GM12872 (cell line): ENCODE measurements at regions not wholly inside any gene's neighbourhood (a gene's known extent, or its start where the extent isn't known, plus 50 kb on each side); places are given as distances from the start of the nearest gene placed in this dataset.

Experiments
- TF ChIP-seq, protein P1 (sequence below): IDR thresholded peaks from 3 replicates; pipeline ENCODE4 v1.5.1; 2011; ENCODE audit warnings: low read depth, mild to moderate bottlenecking, low read length, moderate library complexity; ENCODE audit not compliant: insufficient read depth

DNA sequence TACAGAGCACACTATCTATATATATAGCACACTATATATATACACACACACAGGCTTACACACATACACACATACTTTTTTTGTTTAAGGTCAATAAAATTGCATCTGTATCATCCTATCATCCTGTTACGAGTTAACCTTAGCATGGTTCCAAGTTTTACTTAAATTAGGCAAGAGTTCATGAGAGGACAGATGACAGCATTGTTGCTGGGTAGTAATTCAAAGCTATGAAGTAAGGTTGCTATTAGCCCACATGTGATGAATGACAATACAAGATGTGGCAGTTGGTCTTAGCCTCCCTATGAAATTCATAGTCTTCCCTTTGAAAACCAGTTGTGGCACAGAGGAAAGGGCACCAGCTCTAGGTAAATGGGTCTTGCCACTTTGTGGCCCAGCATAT, 438.1 kb downstream of the ACTL7B start:
- TF ChIP-seq, protein P1, sequence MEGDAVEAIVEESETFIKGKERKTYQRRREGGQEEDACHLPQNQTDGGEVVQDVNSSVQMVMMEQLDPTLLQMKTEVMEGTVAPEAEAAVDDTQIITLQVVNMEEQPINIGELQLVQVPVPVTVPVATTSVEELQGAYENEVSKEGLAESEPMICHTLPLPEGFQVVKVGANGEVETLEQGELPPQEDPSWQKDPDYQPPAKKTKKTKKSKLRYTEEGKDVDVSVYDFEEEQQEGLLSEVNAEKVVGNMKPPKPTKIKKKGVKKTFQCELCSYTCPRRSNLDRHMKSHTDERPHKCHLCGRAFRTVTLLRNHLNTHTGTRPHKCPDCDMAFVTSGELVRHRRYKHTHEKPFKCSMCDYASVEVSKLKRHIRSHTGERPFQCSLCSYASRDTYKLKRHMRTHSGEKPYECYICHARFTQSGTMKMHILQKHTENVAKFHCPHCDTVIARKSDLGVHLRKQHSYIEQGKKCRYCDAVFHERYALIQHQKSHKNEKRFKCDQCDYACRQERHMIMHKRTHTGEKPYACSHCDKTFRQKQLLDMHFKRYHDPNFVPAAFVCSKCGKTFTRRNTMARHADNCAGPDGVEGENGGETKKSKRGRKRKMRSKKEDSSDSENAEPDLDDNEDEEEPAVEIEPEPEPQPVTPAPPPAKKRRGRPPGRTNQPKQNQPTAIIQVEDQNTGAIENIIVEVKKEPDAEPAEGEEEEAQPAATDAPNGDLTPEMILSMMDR, result no peak

DNA sequence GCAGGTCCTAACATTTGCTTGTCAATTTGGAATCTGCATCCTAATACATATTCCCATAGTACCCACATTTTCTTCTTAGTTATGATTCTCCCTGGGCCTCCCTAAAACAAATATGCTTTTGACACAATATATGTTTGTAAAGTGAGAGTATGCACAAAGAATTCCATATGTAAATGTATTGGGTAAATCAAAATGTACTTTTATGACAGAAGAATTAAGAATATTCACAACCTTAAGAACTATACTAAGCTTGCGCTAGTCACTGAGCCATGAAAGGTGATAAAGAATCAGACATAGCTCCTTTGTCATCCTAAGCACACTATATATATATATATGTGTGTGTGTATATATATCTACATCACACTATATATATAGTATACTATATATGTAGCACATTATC, 438.5 kb downstream of the ACTL7B start:
- TF ChIP-seq, protein P1, result no peak

DNA sequence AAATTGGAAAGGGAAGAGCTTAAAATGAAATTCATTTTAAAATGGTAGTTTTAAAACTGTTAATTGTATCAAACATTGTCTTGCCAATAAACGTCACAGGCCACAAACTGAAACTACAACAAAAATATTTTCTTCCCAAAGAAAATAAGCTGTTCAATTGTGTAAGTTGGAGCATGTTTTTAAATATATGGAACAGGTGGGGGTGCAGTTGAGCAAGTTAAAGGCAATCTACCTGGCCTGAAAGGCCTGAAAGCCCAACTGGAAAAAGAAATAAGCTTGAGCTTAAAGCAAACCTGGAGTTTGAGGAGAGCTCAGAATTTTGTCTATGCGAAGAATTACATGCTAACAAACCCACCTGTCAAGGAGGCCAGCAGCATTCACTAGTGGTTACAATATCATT, 439.5 kb downstream of the ACTL7B start:
- TF ChIP-seq, protein P1, result no peak

DNA sequence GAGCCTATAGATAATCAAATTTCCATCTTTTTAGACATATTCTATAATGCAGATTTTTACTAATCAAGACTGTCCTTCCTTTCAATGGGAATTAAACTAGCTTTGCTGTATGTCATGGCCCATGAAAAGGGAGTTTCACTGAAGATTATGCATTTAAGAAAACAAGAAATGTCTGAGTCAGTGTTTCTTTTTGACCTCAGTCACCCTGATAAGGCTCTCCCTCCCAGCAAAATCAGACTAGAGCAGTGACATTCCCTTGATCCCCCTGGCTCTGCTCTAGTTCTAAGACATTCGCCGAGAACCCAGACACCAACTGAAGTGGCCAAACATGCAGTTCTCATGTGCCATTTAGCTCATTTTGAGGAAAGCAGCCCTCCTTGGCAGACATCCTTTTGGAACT, 442.0 kb downstream of the ACTL7B start:
- TF ChIP-seq, protein P1, result no peak

DNA sequence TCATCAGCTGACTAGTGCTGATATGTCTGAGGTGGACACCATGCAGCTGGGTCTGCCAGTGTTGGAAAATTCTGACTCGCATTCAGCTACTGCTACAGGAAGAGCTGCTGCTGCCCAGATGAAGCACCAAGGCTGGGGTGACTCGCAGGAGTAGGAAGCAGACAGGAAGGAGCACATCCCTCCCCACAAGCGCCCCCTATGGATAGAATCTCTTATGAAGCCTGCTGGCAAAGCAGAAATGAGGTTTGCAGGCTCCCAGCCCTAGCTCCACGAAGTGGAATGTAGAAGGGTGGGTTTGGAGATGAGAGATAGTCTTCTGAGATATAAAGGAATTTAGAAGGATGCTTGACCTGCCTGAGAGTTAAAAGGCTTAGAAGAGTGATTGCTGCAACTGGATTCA, 443.0 kb downstream of the ACTL7B start:
- TF ChIP-seq, protein P1, result peak; percentile 32; the same call in 1 of the 3 replicates

DNA sequence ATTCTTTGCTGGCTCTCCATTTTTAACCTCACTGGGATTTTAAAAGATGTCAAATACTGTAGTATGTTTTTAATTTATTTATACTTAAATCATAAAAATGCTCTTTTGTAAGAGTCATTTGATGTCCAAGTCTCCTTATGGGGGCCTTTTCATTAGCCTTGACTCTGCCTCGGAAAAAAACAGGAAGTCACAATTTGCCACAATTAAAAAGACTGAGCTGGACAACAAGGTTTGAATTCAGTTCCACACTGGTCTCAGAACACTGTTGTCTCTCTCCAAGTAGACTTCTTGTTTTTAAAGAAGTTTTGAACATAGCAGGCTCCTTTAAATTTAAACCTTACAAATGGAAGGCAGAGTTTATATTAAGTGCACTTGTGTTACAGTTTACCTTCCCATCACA, 444.2 kb downstream of the ACTL7B start:
- TF ChIP-seq, protein P1, result no peak

DNA sequence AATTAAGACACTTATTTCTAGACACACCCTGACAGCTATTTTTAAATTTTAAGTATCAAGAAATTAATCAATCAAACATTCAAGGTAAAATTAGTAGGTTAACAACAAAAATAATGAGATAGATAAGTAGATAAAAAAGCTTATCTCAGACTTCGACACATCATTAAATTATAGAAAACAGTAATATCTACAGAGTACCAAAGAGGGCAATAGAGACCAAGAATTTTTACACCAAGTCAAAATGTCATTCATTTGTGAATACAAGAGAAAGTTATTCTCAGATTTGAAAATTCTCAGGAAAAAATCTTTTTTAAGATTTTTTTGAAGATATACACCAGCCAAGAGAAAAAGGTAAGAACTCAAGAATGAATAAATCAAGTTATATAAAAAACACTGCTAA, 445.6 kb downstream of the ACTL7B start:
- TF ChIP-seq, protein P1, result no peak

DNA sequence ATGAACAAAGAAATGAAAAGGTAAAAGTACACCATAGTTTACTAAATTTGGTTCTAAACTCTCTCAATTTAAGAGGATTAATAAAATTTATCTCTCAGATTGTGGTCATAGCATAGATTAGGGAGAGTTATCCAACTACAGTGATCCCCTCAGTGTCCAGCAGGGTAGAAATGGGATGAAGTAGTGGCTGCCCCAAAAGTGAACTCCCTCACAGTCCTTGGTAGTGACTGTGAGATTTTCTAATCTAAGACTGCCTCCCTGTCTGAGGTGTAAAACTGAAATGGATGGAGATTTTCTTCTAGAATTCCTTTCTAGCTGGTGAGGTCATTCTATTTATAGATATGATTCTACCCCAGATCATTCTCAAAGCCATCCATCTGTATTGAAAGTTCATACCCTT, 455.5 kb downstream of the ACTL7B start:
- TF ChIP-seq, protein P1, result no peak
